ENCODE measurements at regions not wholly inside any gene's neighbourhood (a gene's known extent, or its start where the extent isn't known, plus 50 kb on each side); places are given as distances from the start of the nearest gene placed in this dataset.
"Not testable (repeated sequence)": the region's sequence is repeated elsewhere in the genome, so short reads cannot be mapped to it uniquely, and the experiment has no call there.

DNA sequence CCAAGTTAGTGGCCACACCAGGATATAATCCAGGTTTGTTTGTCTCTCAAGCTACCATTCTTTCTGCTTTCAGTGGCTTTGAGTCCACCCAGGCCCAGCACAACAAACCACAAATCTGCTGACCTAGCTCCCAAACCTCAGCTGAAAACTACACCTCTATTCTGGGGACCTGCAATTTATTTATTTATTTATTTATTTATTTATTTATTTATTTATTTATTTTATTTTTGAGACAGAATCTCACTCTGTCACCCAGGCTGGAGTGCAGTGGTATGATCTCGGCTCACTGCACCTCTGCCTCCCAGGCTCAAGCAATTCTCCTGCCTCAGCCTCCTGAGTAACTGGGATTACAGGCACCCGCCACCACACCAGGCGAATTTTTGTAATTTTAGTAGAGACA, 229.9 kb upstream of the BTG1 start:
- TF ChIP-seq, protein P1, sequence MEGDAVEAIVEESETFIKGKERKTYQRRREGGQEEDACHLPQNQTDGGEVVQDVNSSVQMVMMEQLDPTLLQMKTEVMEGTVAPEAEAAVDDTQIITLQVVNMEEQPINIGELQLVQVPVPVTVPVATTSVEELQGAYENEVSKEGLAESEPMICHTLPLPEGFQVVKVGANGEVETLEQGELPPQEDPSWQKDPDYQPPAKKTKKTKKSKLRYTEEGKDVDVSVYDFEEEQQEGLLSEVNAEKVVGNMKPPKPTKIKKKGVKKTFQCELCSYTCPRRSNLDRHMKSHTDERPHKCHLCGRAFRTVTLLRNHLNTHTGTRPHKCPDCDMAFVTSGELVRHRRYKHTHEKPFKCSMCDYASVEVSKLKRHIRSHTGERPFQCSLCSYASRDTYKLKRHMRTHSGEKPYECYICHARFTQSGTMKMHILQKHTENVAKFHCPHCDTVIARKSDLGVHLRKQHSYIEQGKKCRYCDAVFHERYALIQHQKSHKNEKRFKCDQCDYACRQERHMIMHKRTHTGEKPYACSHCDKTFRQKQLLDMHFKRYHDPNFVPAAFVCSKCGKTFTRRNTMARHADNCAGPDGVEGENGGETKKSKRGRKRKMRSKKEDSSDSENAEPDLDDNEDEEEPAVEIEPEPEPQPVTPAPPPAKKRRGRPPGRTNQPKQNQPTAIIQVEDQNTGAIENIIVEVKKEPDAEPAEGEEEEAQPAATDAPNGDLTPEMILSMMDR (IDR thresholded peaks at IDR 0.05), result not testable (repeated sequence)
- not testable (repeated sequence) for TF ChIP-seq POLR2AphosphoS5 (IDR thresholded peaks at IDR 0.05)
